ENCODE measurements at regions not wholly inside any gene's neighbourhood (a gene's known extent, or its start where the extent isn't known, plus 50 kb on each side); places are given as distances from the start of the nearest gene placed in this dataset.
A peak's percentile ranks its signal among the peaks of the same experiment; 100 is the strongest.

DNA sequence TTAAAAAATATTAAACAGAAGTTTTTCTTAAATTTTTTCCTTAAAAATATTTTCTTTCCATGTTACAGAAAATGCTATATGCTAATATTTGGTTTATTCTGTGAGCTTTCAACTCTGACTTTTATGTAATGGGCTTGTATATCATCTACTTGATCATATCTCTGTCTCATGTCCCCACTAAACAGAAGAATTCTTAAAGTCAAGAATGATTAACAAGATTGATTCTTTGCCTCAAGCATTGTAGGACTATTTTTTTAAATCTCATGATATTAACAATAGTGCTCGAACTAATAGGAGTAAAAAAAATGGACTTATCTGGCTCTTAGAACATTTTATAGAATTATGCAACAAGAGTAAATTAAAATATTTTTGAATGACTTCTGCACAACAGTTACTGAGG is 206.3 kb downstream of the C12orf50 start:
- TF ChIP-seq JUND (IDR thresholded peaks at IDR 0.05; ENCODE audit: low read depth), result no peak
- in situ Hi-C loops (cut with HindIII; ENCODE audit: low pct_unique_long_range_greater_than_20kb, low sequenced_read_pairs), result no loop called here
- no peak for DNase-seq (ENCODE audit: low read depth in 1 of 2, low spot score in 1 of 2)

DNA sequence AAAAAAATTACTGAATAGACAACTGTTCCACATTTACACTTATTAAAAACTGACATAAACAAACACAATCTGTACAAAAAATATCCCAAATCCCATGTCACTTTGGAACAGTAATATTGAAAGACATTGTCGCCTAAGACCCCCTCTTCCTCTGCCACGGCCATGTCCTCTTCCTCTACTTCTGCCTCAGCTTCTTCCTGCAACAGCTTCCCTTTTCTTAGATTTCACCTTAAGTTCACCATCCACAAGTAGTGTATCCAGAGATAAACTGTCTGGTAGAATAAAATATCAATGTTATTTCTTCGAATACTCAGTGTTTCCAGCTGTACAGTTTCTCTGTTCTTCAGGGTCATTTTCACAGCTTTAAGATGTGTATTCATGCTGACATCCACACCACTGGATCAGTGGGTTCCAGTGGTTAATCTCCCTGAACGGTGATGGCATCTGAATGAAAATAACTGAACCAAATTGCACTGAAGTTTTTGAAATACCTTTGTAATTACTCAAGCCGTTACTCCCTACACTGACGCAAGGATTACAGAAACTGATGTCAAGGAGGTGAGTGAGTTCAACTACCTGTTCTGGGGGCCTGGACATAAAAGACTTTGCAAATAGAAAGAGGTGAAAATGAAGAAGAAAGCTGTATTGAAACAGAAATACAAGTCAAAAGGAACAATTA is 208.5 kb downstream of the C12orf50 start:
- in situ Hi-C loops (cut with HindIII; ENCODE audit: low pct_unique_long_range_greater_than_20kb, low sequenced_read_pairs), result no loop called here
- DNase-seq (ENCODE audit: low read depth in 1 of 2, low spot score in 1 of 2), result no peak
- TF ChIP-seq JUND (IDR thresholded peaks at IDR 0.05; ENCODE audit: low read depth), result no peak

DNA sequence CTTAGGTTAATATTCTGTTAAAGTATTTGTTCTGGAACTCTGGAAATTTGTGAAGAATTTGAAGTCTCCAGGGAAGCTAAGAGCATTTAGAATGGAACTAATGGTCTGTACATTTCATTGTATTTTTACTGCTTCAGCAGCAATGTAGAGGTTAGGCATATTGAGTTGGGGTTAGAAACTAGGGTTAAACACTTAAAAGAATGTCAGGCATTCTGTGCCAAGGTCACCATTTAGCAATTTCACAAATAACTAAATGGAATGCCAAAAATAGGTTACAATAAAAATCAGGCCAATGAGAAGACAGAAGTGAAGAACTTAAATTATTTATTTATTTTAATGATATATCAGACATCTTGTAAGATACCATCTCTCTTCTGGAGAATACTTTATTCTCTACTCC is 210.8 kb downstream of the C12orf50 start:
- TF ChIP-seq JUND (IDR thresholded peaks at IDR 0.05; ENCODE audit: low read depth), result no peak
- no peak for DNase-seq (ENCODE audit: low read depth in 1 of 2, low spot score in 1 of 2)
- in situ Hi-C loops (cut with HindIII; ENCODE audit: low pct_unique_long_range_greater_than_20kb, low sequenced_read_pairs), result no loop called here

DNA sequence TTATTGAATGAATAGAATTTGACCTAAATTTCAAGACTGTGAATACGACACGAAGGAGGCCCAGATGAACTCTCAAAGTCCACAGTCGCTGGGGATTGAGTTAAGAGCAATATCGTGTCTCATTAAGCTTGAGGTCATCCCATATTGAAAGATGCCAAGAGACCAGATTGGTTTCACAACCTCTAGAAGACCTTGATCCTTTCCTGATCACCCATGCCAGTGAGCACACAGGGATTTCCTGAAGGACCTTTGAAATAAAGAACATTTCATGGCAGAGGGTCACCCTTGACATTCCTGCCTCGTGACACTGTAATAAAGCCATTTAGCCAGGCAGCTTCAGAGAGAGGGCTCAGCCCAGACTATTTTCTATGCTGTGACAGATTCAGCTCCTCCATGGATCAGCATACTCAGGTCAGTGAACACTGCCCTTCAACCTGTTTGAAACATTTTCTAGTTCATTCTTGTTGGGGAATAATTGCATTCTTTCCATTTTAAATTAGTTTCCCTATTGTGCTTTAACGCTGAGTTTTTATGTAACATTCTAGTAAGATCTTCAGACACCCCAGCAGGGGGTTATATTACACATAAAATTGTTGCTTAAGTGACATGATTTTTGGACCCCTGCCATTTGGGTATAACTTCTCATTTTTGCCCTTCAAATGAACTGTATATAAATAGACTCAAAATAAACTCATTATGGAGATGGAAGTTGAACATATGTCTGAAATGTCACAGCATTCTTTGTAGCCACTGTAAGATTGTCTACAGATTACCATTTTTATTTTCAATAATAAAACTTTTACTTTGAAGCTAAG is 213.2 kb downstream of the C12orf50 start:
- DNase-seq (ENCODE audit: low read depth in 1 of 2, low spot score in 1 of 2), result no peak
- TF ChIP-seq JUND (IDR thresholded peaks at IDR 0.05; ENCODE audit: low read depth), result no peak
- in situ Hi-C loops (cut with HindIII; ENCODE audit: low pct_unique_long_range_greater_than_20kb, low sequenced_read_pairs), result no loop called here

DNA sequence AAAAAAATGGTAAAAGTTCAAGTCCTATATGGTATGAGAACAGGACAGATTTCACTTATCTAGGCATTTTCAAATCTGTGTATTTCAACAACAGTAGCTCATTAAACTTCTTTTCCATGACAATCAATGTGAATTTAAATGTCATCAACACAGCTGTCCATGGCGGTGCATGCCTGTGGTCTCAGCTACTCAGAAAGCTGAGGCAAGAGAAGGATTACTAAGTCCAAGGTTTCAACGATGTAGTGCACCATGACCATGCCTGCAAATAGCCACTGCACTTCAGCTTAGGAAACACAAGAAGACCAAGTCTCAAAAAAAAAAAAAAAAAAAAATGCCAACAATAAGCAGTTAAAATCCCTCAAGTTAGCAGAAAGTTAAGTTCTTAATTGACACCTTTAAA is 214.6 kb downstream of the C12orf50 start:
- no peak for DNase-seq (ENCODE audit: low read depth in 1 of 2, low spot score in 1 of 2)
- in situ Hi-C loops (cut with HindIII; ENCODE audit: low pct_unique_long_range_greater_than_20kb, low sequenced_read_pairs), result no loop called here
- TF ChIP-seq JUND (IDR thresholded peaks at IDR 0.05; ENCODE audit: low read depth), result no peak

DNA sequence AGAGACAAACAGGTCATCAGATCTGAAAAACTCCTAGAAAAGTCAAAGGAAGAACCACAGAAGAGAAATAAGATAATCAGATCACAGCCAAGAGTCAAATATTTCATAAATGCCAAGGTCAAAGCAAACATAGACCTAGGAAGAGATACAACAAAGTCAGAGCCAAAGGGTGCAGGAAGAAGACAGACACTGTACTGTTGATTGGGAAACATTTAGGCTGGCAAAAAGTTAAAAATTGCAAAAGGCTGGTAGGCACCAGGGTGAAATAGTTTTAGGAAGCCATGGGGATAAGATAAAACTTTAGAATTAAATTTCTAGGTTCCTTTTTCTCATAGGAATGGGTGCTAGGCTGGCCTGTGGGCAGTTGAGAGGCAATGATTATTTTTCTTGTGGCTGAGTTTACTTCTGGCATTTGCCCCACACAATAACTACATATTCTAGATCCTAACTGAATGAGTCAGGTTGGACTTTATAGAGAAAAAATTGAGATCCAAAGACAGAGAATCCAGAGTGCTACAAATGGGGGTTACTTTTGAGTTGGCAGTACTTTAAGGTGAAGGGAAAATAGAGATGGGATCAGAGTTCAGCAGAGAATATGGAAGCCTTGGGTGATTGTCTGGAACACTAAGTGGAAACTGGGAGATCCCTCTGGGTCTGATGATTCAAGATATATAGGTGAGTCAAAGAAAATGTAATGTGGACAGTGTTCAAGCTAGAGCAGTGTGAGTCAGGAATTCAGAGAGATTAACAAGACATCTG is 215.5 kb downstream of the C12orf50 start:
- peak in 1 of 2 experiments; percentile 48 for DNase-seq (ENCODE audit: low read depth in 1 of 2, low spot score in 1 of 2)
- in situ Hi-C loops (cut with HindIII; ENCODE audit: low pct_unique_long_range_greater_than_20kb, low sequenced_read_pairs), result no loop called here
- peak; percentile 88 for TF ChIP-seq JUND (IDR thresholded peaks at IDR 0.05; ENCODE audit: low read depth)

DNA sequence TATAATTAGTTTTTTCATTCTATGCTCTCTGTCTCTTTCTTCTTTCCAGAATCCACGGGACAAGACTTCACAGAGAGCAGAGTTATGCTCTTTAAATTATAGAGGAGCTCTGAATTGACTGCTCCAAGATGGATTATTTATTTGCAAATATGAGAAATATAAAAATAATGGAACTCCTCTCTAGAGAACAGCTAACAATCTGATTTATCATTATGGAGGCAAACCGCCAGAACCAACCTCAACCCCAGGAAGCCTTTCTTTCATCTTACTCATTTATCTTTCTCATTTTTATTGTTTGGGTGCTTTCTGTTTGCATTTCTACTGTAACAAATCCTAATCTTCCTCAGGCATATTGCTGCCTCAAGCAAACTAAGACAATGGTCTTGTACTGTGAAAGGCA is 216.5 kb downstream of the C12orf50 start:
- peak; percentile 15; the same call in 1 of the 2 replicates for TF ChIP-seq JUND (IDR thresholded peaks at IDR 0.05; ENCODE audit: low read depth)
- DNase-seq (ENCODE audit: low read depth in 1 of 2, low spot score in 1 of 2), result peak in 1 of 2 experiments; percentile 15
- in situ Hi-C loops (cut with HindIII; ENCODE audit: low pct_unique_long_range_greater_than_20kb, low sequenced_read_pairs), result no loop called here

DNA sequence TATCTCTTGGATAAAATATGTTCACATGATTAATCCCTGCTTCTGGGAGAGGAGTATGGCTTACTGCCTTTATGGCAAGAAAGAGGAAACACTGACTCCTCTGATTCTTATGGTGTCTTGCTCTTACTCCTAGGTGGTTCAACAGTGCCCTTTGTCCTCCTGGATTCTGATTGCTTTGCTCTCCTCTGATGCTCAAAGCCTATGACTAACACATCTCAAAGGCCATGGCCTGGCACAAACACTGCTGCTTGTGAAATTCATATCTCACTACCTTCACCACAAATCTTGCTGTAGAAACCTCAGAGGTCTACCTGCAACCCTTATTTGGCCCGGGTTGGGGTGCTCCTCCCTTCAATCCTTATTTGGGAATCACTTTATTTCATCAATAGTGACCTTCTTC is 217.2 kb downstream of the C12orf50 start:
- TF ChIP-seq JUND (IDR thresholded peaks at IDR 0.05; ENCODE audit: low read depth), result no peak
- no peak for DNase-seq (ENCODE audit: low read depth in 1 of 2, low spot score in 1 of 2)
- in situ Hi-C loops (cut with HindIII; ENCODE audit: low pct_unique_long_range_greater_than_20kb, low sequenced_read_pairs), result no loop called here

DNA sequence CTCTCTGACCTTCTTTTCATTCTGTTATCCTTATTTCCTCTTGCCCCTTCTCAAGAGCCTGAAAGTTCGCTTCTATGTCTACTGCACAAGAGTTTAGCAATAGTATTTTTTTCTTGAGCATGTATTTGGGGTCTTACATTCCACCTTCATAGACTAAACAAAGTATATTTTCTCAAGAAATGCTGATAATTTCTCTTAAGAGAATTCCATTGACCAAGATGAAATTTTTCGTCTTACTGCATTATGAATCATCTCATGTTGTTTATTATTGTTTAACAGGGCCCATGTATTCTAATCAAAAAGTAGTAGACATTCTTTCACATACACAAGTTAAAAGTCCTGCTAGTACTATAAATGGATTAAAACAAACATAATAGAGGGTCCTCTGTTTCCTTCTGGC is 219.3 kb downstream of the C12orf50 start:
- no peak for TF ChIP-seq JUND (IDR thresholded peaks at IDR 0.05; ENCODE audit: low read depth)
- no peak for DNase-seq (ENCODE audit: low read depth in 1 of 2, low spot score in 1 of 2)
- in situ Hi-C loops (cut with HindIII; ENCODE audit: low pct_unique_long_range_greater_than_20kb, low sequenced_read_pairs), result no loop called here

DNA sequence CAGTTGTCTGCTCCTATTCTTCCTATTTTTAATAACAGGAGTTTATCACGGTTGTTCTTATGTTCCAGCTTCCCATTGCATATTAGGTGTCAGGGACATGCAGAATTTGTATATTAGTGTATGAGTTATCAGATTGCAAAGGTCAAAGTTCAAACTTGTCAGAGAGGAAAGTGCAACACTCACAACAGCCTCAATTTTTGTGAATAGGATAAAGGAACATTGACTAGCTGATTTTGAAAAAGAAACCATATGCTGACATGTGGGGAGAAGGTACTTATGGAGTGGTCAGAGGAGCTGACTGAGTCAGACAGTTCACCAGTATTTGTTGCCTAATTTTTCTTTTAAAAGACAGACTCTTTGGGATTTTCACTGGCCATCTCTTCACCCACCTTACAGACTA is 222.1 kb downstream of the C12orf50 start:
- no peak for TF ChIP-seq JUND (IDR thresholded peaks at IDR 0.05; ENCODE audit: low read depth)
- in situ Hi-C loops (cut with HindIII; ENCODE audit: low pct_unique_long_range_greater_than_20kb, low sequenced_read_pairs), result no loop called here
- DNase-seq (ENCODE audit: low read depth in 1 of 2, low spot score in 1 of 2), result no peak

DNA sequence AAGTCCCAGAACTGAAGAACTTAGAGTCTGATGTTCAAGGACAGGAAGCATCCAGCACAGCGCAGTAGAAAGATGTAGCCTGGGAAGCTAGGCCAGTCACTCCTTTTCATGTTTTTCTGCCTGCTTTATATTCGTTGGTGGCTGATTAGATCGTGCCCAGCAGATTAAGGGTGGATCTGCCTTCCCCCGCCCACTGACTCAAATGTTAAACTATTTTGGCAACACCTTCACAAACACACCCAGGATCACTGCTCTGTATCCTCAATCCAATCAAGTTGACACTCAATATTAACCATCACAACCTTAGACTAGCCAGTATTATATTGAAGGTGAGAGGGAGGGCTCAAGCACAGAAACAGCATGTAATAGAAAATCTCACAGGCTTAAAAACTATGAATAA is 222.9 kb downstream of the C12orf50 start:
- in situ Hi-C loops (cut with HindIII; ENCODE audit: low pct_unique_long_range_greater_than_20kb, low sequenced_read_pairs), result no loop called here
- no peak for DNase-seq (ENCODE audit: low read depth in 1 of 2, low spot score in 1 of 2)
- no peak for TF ChIP-seq JUND (IDR thresholded peaks at IDR 0.05; ENCODE audit: low read depth)

DNA sequence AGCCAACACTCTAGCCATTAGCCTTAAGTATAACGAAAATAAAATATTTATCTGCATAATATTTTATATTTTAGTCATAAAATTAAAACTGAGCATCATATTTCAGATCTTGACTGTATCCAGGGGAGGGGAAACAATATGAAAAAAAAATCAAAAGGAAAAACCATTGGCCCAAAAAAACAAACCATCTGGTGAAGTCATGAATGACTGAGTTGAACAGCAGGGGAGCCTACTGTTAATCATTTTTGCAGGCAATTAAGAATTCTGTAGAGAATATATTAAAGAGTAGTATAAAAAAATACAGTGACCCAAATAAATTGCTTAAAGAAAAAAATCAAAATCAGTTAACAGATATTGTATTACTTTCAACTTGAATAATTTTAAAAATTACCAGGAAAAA is 224.8 kb downstream of the C12orf50 start:
- in situ Hi-C loops (cut with HindIII; ENCODE audit: low pct_unique_long_range_greater_than_20kb, low sequenced_read_pairs), result no loop called here

DNA sequence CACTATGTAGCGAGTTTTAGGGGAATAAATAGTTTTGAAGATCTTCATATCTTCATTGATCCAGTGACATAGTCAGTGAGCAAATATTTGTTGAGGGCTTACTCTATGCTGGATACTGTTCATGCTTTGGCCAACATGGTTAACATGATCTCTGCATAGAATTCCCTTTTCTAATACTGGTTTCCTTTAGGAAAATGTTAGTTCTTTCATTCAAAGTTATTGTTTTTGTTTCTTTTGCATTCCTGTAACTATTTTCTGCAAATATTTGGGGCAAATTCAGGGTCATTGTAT is 226.5 kb downstream of the C12orf50 start:
- no peak for TF ChIP-seq JUND (IDR thresholded peaks at IDR 0.05; ENCODE audit: low read depth)
- in situ Hi-C loops (cut with HindIII; ENCODE audit: low pct_unique_long_range_greater_than_20kb, low sequenced_read_pairs), result no loop called here
- DNase-seq (ENCODE audit: low read depth in 1 of 2, low spot score in 1 of 2), result no peak

More for the DNA sequence above, 224.8 kb downstream of the C12orf50 start:
- DNase-seq (ENCODE audit: low read depth in 1 of 2, low spot score in 1 of 2), result no peak
- no peak for TF ChIP-seq JUND (IDR thresholded peaks at IDR 0.05; ENCODE audit: low read depth)
